Breast epithelium (tissue), 4 donors: ENCODE measurements at regions not wholly inside any gene's neighbourhood (a gene's known extent, or its start where the extent isn't known, plus 50 kb on each side); places are given as distances from the start of the nearest gene placed in this dataset.

Experiments used
- DNase-seq, 2 donors: peaks; one replicate each; pipeline ENCODE4 v3.0.0-alpha.2; 2019; ENCODE audit warnings: low spot score in 2 of 2
- H3K27ac ChIP-seq, 2 donors: fragments of 200-600 bp; sonication (generic) in 1 of 2; one replicate each; pipeline ENCODE4 v1.5.1; 2016 to 2019; ENCODE audit warnings: mild to moderate bottlenecking in 1 of 2
- H3K27me3 ChIP-seq, 2 donors: fragments of 200-600 bp; sonication (generic) in 1 of 2; one replicate each; pipeline versions ENCODE4 v1.5.1 to v1.6.0; 2017 to 2019; ENCODE audit warnings: control low read depth in 1 of 2, mild to moderate bottlenecking in 1 of 2
- H3K36me3 ChIP-seq: fragments of 200-600 bp; one replicate; pipeline ENCODE4 v1.5.1; 2019
- H3K4me1 ChIP-seq, 2 donors: fragments of 200-600 bp; sonication (generic); one replicate each; pipeline ENCODE4 v1.5.1; 2016 to 2019; ENCODE audit warnings: control low read depth in 1 of 2
- H3K4me3 ChIP-seq, 3 donors: fragments of 200-600 bp; sonication (generic); 1 replicate in 2 of 3; 2 replicates in 1 of 3; pipeline ENCODE4 v1.5.1; 2016 to 2019; ENCODE audit warnings: mild to moderate bottlenecking in 3 of 3, moderate library complexity in 2 of 3
- H3K9me3 ChIP-seq, 2 donors: fragments of 200-600 bp; sonication (generic) in 1 of 2; one replicate each; pipeline ENCODE4 v1.5.1; 2016 to 2019; ENCODE audit warnings: control low read depth in 1 of 2
- POLR2A ChIP-seq: fragments of 450-650 bp; IDR thresholded peaks from one replicate; pipeline ENCODE4 v1.6.1; 2016; ENCODE audit warnings: antibody characterized with exemption, mild to moderate bottlenecking, moderate library complexity
- POLR2AphosphoS5 ChIP-seq, 3 donors: sonication (generic); formaldehyde crosslinking; IDR thresholded peaks; one replicate each; pipeline ENCODE4 v1.6.1; 2017; ENCODE audit warnings: antibody characterized with exemption in 3 of 3
- intact Hi-C: fragments of 100-400 bp; cut with DNase I; formaldehyde crosslinking; loops from one replicate; pipeline ENCODE4 v1.15.1; 2023; ENCODE audit warnings: low total_unique reads
- TF ChIP-seq, protein P1 (sequence below), 3 donors: fragments of 450-650 bp; IDR thresholded peaks; one replicate each; pipeline ENCODE4 v1.5.1; 2016 to 2017; ENCODE audit warnings: antibody characterized with exemption in 3 of 3, mild to moderate bottlenecking in 3 of 3, moderate library complexity in 3 of 3

- no peak for DNase-seq
- Histone ChIP-seq H3K9me3 (no peaks in the 10 kb centered on the region), H3K27me3 (no peaks in the 10 kb centered on the region), H3K27ac (no peak overlapping the region), H3K4me1 (no peaks in the 10 kb centered on the region), H3K4me3 (no peak overlapping the region), H3K36me3 (no peaks in the 10 kb centered on the region)
- TF ChIP-seq POLR2AphosphoS5 (IDR thresholded peaks at IDR 0.05), result no peak
- no peak for TF ChIP-seq POLR2A
- TF ChIP-seq, protein P1, sequence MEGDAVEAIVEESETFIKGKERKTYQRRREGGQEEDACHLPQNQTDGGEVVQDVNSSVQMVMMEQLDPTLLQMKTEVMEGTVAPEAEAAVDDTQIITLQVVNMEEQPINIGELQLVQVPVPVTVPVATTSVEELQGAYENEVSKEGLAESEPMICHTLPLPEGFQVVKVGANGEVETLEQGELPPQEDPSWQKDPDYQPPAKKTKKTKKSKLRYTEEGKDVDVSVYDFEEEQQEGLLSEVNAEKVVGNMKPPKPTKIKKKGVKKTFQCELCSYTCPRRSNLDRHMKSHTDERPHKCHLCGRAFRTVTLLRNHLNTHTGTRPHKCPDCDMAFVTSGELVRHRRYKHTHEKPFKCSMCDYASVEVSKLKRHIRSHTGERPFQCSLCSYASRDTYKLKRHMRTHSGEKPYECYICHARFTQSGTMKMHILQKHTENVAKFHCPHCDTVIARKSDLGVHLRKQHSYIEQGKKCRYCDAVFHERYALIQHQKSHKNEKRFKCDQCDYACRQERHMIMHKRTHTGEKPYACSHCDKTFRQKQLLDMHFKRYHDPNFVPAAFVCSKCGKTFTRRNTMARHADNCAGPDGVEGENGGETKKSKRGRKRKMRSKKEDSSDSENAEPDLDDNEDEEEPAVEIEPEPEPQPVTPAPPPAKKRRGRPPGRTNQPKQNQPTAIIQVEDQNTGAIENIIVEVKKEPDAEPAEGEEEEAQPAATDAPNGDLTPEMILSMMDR (IDR thresholded peaks at IDR 0.05), result no peak
- intact Hi-C loops, result no loop called here
Measured at GRCh38 chr9:79884546-79884945, 312.8 kb downstream of the TLE4 start.

DNA sequence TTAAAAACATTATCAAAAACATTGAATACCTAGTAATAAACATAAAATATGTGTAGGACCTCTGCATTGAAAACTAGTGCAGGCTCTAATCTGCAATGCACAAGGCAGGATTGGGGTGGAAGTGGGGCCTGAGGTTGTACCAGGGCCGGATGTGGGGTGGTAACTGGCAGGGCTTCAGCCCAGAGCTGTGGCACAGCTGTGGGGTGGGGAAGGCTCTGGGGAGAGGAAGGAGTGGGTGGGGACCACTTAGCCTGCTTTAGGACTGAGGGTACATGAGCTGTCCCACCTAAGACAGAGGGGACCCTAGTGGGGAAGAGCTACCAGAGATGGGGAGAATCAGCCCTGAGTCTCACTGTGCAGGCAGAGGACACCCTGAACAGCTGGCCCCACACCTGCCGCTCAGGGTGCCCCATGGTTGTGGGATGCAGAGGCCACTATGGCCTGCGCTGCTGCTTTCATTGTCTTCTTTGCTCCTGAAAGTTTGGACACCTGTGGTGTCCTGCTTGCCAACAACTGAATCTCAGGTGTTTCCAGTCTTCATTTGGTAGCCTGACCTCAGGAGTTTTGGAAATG is 311.4 kb downstream of the TLE4 start:
- no peak for DNase-seq
- no peak overlapping the region for H3K4me3 ChIP-seq
- no peaks in the 10 kb centered on the region for H3K4me1 ChIP-seq
- H3K9me3 ChIP-seq, result no peaks in the 10 kb centered on the region
- TF ChIP-seq, protein P1 (IDR thresholded peaks at IDR 0.05), result no peak
- no peak for TF ChIP-seq POLR2A
- TF ChIP-seq POLR2AphosphoS5 (IDR thresholded peaks at IDR 0.05), result no peak
- no peak overlapping the region for H3K27ac ChIP-seq
- no peaks in the 10 kb centered on the region for H3K36me3 ChIP-seq
- intact Hi-C loops, result no loop called here
- H3K27me3 ChIP-seq, result no peaks in the 10 kb centered on the region

DNA sequence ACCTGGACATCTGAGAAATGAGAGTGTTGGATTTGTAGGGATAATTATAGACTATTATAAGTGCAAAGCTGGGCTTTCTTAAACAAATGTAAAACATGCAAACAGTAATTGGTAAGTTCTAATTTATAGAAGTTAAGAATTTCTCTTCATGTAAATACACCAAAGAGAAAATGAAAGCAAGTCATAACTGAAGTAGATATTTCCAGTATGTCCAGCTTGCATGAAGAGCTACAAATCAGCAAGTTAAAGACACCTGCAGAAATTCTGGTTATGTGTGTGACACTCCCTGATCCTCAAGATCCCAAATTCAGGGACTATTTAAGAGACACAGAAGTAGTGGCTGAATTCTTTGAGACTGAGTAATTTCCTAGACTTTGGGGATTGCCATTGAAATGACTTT is 308.9 kb downstream of the TLE4 start:
- no peaks in the 10 kb centered on the region for H3K36me3 ChIP-seq
- TF ChIP-seq POLR2A (no peak), POLR2AphosphoS5 (IDR thresholded peaks at IDR 0.05) (no peak)
- TF ChIP-seq, protein P1 (IDR thresholded peaks at IDR 0.05), result no peak

DNA sequence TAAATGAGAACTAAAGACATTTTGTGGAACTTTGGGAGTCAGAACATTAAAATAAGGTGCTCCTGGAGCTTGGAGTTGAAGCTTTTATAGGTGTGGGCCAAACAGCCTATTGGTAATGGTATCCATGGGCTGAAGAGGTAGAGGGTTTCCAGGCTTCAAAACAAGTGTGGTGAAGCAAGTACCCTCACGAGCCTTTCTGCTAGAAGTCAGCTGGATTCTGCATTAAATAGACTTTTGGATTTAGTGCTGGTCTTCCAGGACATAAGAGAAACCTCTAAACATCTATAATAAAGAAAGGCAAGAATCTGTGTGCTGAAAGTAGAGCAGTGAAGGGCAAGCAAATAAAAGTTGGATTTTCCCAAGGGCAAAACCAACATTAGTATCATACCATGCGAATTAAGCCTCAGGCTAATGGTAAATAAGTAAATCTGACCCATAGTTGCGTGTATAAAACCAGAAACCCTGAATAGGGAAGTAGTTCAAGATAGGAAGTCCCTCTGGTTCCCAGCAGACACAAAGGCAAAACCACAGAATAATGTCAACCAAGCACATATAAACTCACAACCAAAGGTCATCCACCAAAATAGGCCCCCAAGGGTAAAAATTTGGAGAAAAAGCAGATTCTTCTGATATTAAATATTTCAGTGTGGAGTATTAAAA is 306.3 kb downstream of the TLE4 start:
- H3K4me3 ChIP-seq, result no peak overlapping the region
- no peak for DNase-seq
- H3K9me3 ChIP-seq, result no peaks in the 10 kb centered on the region
- H3K4me1 ChIP-seq, result no peaks in the 10 kb centered on the region
- TF ChIP-seq POLR2AphosphoS5 (IDR thresholded peaks at IDR 0.05), result no peak
- TF ChIP-seq POLR2A, result no peak
- TF ChIP-seq, protein P1 (IDR thresholded peaks at IDR 0.05), result no peak
- intact Hi-C loops, result no loop called here
- H3K27me3 ChIP-seq, result no peaks in the 10 kb centered on the region
- H3K27ac ChIP-seq, result no peak overlapping the region
- H3K36me3 ChIP-seq, result no peaks in the 10 kb centered on the region

More for the DNA sequence above, 308.9 kb downstream of the TLE4 start:
- no peak overlapping the region for H3K27ac ChIP-seq
- H3K4me1 ChIP-seq, result no peaks in the 10 kb centered on the region
- H3K9me3 ChIP-seq, result no peaks in the 10 kb centered on the region
- intact Hi-C loops, result no loop called here
- no peak for DNase-seq
- H3K27me3 ChIP-seq, result no peaks in the 10 kb centered on the region
- H3K4me3 ChIP-seq, result no peak overlapping the region

GRCh38 chr9:79868567-79869189 is 296.9 kb downstream of the TLE4 start:
- no peaks in the 10 kb centered on the region for H3K4me1 ChIP-seq
- H3K36me3 ChIP-seq, result no peaks in the 10 kb centered on the region
- peaks cover 0 to under 1% of the 10 kb centered on the region in 2 donors for H3K9me3 ChIP-seq
- H3K27me3 ChIP-seq, result no peaks in the 10 kb centered on the region
- intact Hi-C loops, result no loop called here
- DNase-seq, result no peak
- no peak for TF ChIP-seq POLR2AphosphoS5 (IDR thresholded peaks at IDR 0.05)
- TF ChIP-seq, protein P1 (IDR thresholded peaks at IDR 0.05), result no peak
- TF ChIP-seq POLR2A, result no peak
- no peak overlapping the region for H3K4me3 ChIP-seq
- no peak overlapping the region for H3K27ac ChIP-seq
